ENCODE measurements at regions not wholly inside any gene's neighbourhood (a gene's known extent, or its start where the extent isn't known, plus 50 kb on each side); places are given as distances from the start of the nearest gene placed in this dataset.

GRCh38 chr9:87100001-87100400 is 152.7 kb upstream of the GAS1 start:
- TF ChIP-seq CTCF (conservative IDR thresholded peaks at IDR 0.05; ENCODE audit: low read length) = no peak
- no peak for TF ChIP-seq EZH2phosphoT487 (IDR thresholded peaks at IDR 0.05; ENCODE audit: borderline replicate concordance, low read depth, low read length)

Measured in OCI-LY7 (cell line).